Right lobe of liver (tissue), 4 donors: ENCODE measurements at regions not wholly inside any gene's neighbourhood (a gene's known extent, or its start where the extent isn't known, plus 50 kb on each side); places are given as distances from the start of the nearest gene placed in this dataset.

ENCODE experiments used
- POLR2A ChIP-seq: fragments of 450-650 bp; IDR thresholded peaks from one replicate; pipeline ENCODE4 v1.6.1; 2017; ENCODE audit warnings: antibody characterized with exemption, mild to moderate bottlenecking
- TF ChIP-seq, protein P1 (sequence below), 4 donors: fragments of 200-600 bp in 3 of 4; fragments of 450-650 bp in 1 of 4; IDR thresholded peaks; one replicate each; pipeline versions ENCODE4 v1.5.1 to v1.8.0; 2016 to 2022; ENCODE audit warnings: antibody characterized with exemption in 4 of 4, mild to moderate bottlenecking in 2 of 4
- donor health status: DM: no; HTN: no; CAD: no.
- donor health status: DM: no; HTN: no; CAD: no.
- donor health status: DM: no; HTN: yes; CAD: no.

DNA sequence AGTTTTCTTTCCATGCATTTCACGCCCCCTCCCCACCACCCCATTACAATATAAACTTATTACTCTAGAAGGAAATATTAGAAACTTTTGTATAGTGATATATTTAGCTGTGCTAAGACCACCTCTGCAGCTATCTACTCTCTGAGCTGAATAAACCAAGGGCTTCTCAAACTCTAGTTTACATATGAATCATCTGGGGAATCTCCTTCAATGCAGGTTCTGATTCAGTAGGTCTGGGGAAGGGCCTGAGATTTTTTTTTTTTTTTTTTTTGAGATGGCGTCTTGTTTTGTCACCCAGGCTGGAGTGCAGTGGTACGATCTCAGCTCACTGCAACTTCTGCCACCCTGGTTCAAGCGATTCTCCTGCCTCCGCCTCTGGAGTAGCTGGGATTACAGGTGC is 67.6 kb upstream of the PRKG1 start:
- TF ChIP-seq, protein P1, sequence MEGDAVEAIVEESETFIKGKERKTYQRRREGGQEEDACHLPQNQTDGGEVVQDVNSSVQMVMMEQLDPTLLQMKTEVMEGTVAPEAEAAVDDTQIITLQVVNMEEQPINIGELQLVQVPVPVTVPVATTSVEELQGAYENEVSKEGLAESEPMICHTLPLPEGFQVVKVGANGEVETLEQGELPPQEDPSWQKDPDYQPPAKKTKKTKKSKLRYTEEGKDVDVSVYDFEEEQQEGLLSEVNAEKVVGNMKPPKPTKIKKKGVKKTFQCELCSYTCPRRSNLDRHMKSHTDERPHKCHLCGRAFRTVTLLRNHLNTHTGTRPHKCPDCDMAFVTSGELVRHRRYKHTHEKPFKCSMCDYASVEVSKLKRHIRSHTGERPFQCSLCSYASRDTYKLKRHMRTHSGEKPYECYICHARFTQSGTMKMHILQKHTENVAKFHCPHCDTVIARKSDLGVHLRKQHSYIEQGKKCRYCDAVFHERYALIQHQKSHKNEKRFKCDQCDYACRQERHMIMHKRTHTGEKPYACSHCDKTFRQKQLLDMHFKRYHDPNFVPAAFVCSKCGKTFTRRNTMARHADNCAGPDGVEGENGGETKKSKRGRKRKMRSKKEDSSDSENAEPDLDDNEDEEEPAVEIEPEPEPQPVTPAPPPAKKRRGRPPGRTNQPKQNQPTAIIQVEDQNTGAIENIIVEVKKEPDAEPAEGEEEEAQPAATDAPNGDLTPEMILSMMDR (IDR thresholded peaks at IDR 0.05): no peak
- no peak for TF ChIP-seq POLR2A
